ENCODE measurements at regions not wholly inside any gene's neighbourhood (a gene's known extent, or its start where the extent isn't known, plus 50 kb on each side); places are given as distances from the start of the nearest gene placed in this dataset.

- no peak for DNase-seq
- H3K27me3 ChIP-seq: no peaks in the 10 kb centered on the region
- no peaks in the 10 kb centered on the region for H3K36me3 ChIP-seq
- no peak overlapping the region for H3K4me3 ChIP-seq
- WGBS (ENCODE audit: insufficient coverage, low coverage, low lambda C conversion rate, missing lambda C conversion rate): 65% methylated on average over 7 of the region's 10 CpGs
- TF ChIP-seq CTCF (IDR thresholded peaks at IDR 0.05) (no peak), POLR2A (IDR thresholded peaks at IDR 0.05) (no peak)
- no peak for ATAC-seq
- no peaks in the 10 kb centered on the region for H3K9me3 ChIP-seq
- no peaks in the 10 kb centered on the region for H3K4me1 ChIP-seq
- intact Hi-C loops (cut with DNase I): no loop called here
- no peak overlapping the region for H3K27ac ChIP-seq
These were observed 390.9 kb downstream of the LRRC70 start for GRCh38 chr5:62969409-62970120.

- intact Hi-C loops (cut with DNase I): no loop called here
- ATAC-seq (no peak), DNase-seq (no peak)
- Histone ChIP-seq H3K27ac (no peak overlapping the region), H3K9me3 (no peaks in the 10 kb centered on the region), H3K4me3 (no peak overlapping the region), H3K4me1 (no peaks in the 10 kb centered on the region), H3K36me3 (no peaks in the 10 kb centered on the region), H3K27me3 (no peaks in the 10 kb centered on the region)
- TF ChIP-seq CTCF (IDR thresholded peaks at IDR 0.05) (no peak), POLR2A (IDR thresholded peaks at IDR 0.05) (no peak)
These were observed 385.8 kb downstream of the LRRC70 start for GRCh38 chr5:62964428-62964827.

- Histone ChIP-seq H3K27ac (no peak overlapping the region), H3K4me1 (no peaks in the 10 kb centered on the region), H3K9me3 (no peaks in the 10 kb centered on the region), H3K27me3 (no peaks in the 10 kb centered on the region), H3K36me3 (no peaks in the 10 kb centered on the region), H3K4me3 (no peak overlapping the region)
- intact Hi-C loops (cut with DNase I): no loop called here
- DNase-seq: no peak
- no peak for TF ChIP-seq CTCF (IDR thresholded peaks at IDR 0.05)
- TF ChIP-seq POLR2A (IDR thresholded peaks at IDR 0.05): no peak
- no peak for ATAC-seq
- 37% methylated on average over 2 of the region's 2 CpGs for WGBS (ENCODE audit: insufficient coverage, low coverage, low lambda C conversion rate, missing lambda C conversion rate)
These were observed 382.2 kb downstream of the LRRC70 start for GRCh38 chr5:62960781-62961180.

GRCh38 chr5:62956597-62956996 is 378.0 kb downstream of the LRRC70 start:
- WGBS (ENCODE audit: insufficient coverage, low coverage, low lambda C conversion rate, missing lambda C conversion rate): 56% methylated on average over 2 of the region's 2 CpGs
- intact Hi-C loops (cut with DNase I): no loop called here

More at GRCh38 chr5:62956597-62956996, 378.0 kb downstream of the LRRC70 start:
- no peaks in the 10 kb centered on the region for H3K9me3 ChIP-seq
- no peak overlapping the region for H3K4me3 ChIP-seq
- no peaks in the 10 kb centered on the region for H3K27me3 ChIP-seq
- no peaks in the 10 kb centered on the region for H3K4me1 ChIP-seq
- no peak overlapping the region for H3K27ac ChIP-seq
- no peak for ATAC-seq
- DNase-seq: no peak
- TF ChIP-seq CTCF (IDR thresholded peaks at IDR 0.05): no peak
- no peak for TF ChIP-seq POLR2A (IDR thresholded peaks at IDR 0.05)
- H3K36me3 ChIP-seq: no peaks in the 10 kb centered on the region
